Suprapubic skin (tissue), 4 donors: ENCODE measurements at regions not wholly inside any gene's neighbourhood (a gene's known extent, or its start where the extent isn't known, plus 50 kb on each side); places are given as distances from the start of the nearest gene placed in this dataset.

Source experiments
- DNase-seq, 2 donors: peaks; one replicate each; pipeline ENCODE4 v3.0.0-alpha.2; 2019; ENCODE audit warnings: low spot score in 2 of 2
- H3K27ac ChIP-seq: fragments of 200-600 bp; sonication (generic); one replicate; pipeline ENCODE4 v1.5.1; 2019
- H3K27me3 ChIP-seq: fragments of 200-600 bp; sonication (generic); one replicate; pipeline ENCODE4 v1.5.1; 2019
- H3K36me3 ChIP-seq: fragments of 200-600 bp; sonication (generic); one replicate; pipeline ENCODE4 v1.5.1; 2019
- H3K4me1 ChIP-seq: fragments of 200-600 bp; sonication (generic); one replicate; pipeline ENCODE4 v1.5.1; 2019
- H3K4me3 ChIP-seq: fragments of 200-600 bp; sonication (generic); one replicate; pipeline ENCODE4 v1.5.1; 2019; ENCODE audit warnings: mild to moderate bottlenecking
- H3K9me3 ChIP-seq: fragments of 200-600 bp; sonication (generic); one replicate; pipeline ENCODE4 v1.5.1; 2019
- CTCF ChIP-seq, 2 donors: fragments of 200-600 bp in 1 of 2; fragments of 450-650 bp in 1 of 2; sonication (generic) in 1 of 2; IDR thresholded peaks; one replicate each; pipeline ENCODE4 v1.5.1; 2016 to 2019; ENCODE audit warnings: antibody characterized with exemption in 2 of 2, mild to moderate bottlenecking in 1 of 2, moderate library complexity in 1 of 2
- EP300 ChIP-seq: sonication (generic); formaldehyde crosslinking; IDR thresholded peaks from one replicate; pipeline ENCODE4 v1.6.1; 2017; ENCODE audit warnings: antibody characterized with exemption
- POLR2A ChIP-seq, 2 donors: fragments of 450-650 bp; IDR thresholded peaks; one replicate each; pipeline ENCODE4 v1.6.1; 2017; ENCODE audit warnings: antibody characterized with exemption in 2 of 2, mild to moderate bottlenecking in 2 of 2, moderate library complexity in 2 of 2
- POLR2AphosphoS5 ChIP-seq, 3 donors: sonication (generic); formaldehyde crosslinking; IDR thresholded peaks; one replicate each; pipeline ENCODE4 v1.6.1; 2017; ENCODE audit warnings: antibody characterized with exemption in 3 of 3
- WGBS: methylation state at CpG from one replicate; pipeline ENCODE4 v1.1.5; 2018; 5-methylcytosine and 5-hydroxymethylcytosine counted together

- Histone ChIP-seq H3K27ac (no peak overlapping the region), H3K9me3 (no peaks in the 10 kb centered on the region), H3K4me3 (no peak overlapping the region), H3K27me3 (no peaks in the 10 kb centered on the region), H3K4me1 (no peaks in the 10 kb centered on the region), H3K36me3 (no peaks in the 10 kb centered on the region)
- WGBS, result 69% methylated on average over 4 of the region's 4 CpGs
- TF ChIP-seq CTCF (IDR thresholded peaks at IDR 0.05) (no peak), EP300 (no peak), POLR2A (IDR thresholded peaks at IDR 0.05) (no peak), POLR2AphosphoS5 (IDR thresholded peaks at IDR 0.05) (no peak)
- DNase-seq, result no peak
These were observed 605.3 kb upstream of the SPRY2 start for GRCh38 chr13:80946008-80946802.

- Histone ChIP-seq H3K27ac (no peak overlapping the region), H3K4me1 (no peaks in the 10 kb centered on the region), H3K4me3 (no peak overlapping the region), H3K36me3 (no peaks in the 10 kb centered on the region), H3K27me3 (no peaks in the 10 kb centered on the region), H3K9me3 (no peaks in the 10 kb centered on the region)
- WGBS, result 64% methylated on average over 3 of the region's 3 CpGs
- DNase-seq, result no peak
- TF ChIP-seq POLR2AphosphoS5 (IDR thresholded peaks at IDR 0.05) (no peak), CTCF (IDR thresholded peaks at IDR 0.05) (no peak), EP300 (no peak)
These were observed 604.4 kb upstream of the SPRY2 start for GRCh38 chr13:80945328-80945727.

- Histone ChIP-seq H3K27me3 (no peaks in the 10 kb centered on the region), H3K36me3 (no peaks in the 10 kb centered on the region), H3K9me3 (no peaks in the 10 kb centered on the region), H3K4me3 (no peak overlapping the region), H3K27ac (no peak overlapping the region), H3K4me1 (no peaks in the 10 kb centered on the region)
- TF ChIP-seq POLR2A (IDR thresholded peaks at IDR 0.05), result no peak
- TF ChIP-seq EP300, result no peak
- no peak for TF ChIP-seq POLR2AphosphoS5 (IDR thresholded peaks at IDR 0.05)
- TF ChIP-seq CTCF (IDR thresholded peaks at IDR 0.05), result no peak
- no peak for DNase-seq
- WGBS, result 91% methylated on average over 2 of the region's 2 CpGs
These were observed 598.7 kb upstream of the SPRY2 start for GRCh38 chr13:80939581-80939980.

- Histone ChIP-seq H3K4me1 (no peaks in the 10 kb centered on the region), H3K27me3 (no peaks in the 10 kb centered on the region), H3K4me3 (no peak overlapping the region), H3K27ac (no peak overlapping the region), H3K9me3 (no peaks in the 10 kb centered on the region), H3K36me3 (no peaks in the 10 kb centered on the region)
- no peak for DNase-seq
- no peak for TF ChIP-seq POLR2AphosphoS5 (IDR thresholded peaks at IDR 0.05)
- no peak for TF ChIP-seq CTCF (IDR thresholded peaks at IDR 0.05)
- TF ChIP-seq EP300, result no peak
- TF ChIP-seq POLR2A (IDR thresholded peaks at IDR 0.05), result no peak
- 76% methylated on average over 2 of the region's 2 CpGs for WGBS
These were observed 590.8 kb upstream of the SPRY2 start for GRCh38 chr13:80931766-80932165.

- TF ChIP-seq EP300 (no peak), CTCF (IDR thresholded peaks at IDR 0.05) (no peak), POLR2AphosphoS5 (IDR thresholded peaks at IDR 0.05) (no peak), POLR2A (IDR thresholded peaks at IDR 0.05) (no peak)
- 79% methylated on average over 1 of the region's 1 CpG for WGBS
These were observed 590.2 kb upstream of the SPRY2 start for GRCh38 chr13:80931118-80931517.

More at GRCh38 chr13:80931118-80931517, 590.2 kb upstream of the SPRY2 start:
- DNase-seq, result no peak
- no peaks in the 10 kb centered on the region for H3K9me3 ChIP-seq
- H3K4me1 ChIP-seq, result no peaks in the 10 kb centered on the region
- no peak overlapping the region for H3K4me3 ChIP-seq
- no peaks in the 10 kb centered on the region for H3K36me3 ChIP-seq
- no peak overlapping the region for H3K27ac ChIP-seq
- H3K27me3 ChIP-seq, result no peaks in the 10 kb centered on the region
